GM12878 (cell line): ENCODE measurements at regions not wholly inside any gene's neighbourhood (a gene's known extent, or its start where the extent isn't known, plus 50 kb on each side); places are given as distances from the start of the nearest gene placed in this dataset.

Source experiments
- microRNA-seq: library from miRNA; unstranded; fragments of <30 nt; microRNA quantifications from one replicate; pipeline ENCODE4, GENCODE V29; 2018
- small RNA-seq: library from RNA; depleted of rRNA; stranded (forward); fragments of <200 nt; gene quantifications from one replicate; pipeline ENCODE3, GENCODE V24; 2014

Small RNAs in the stretch of these regions (microRNA-seq; reads per million reads assigned to microRNA genes)
- 13.2 reads per million, percentile 48 among the genes with 10 or more reads in this experiment for gene MIR4437

Small RNAs in the stretch of these regions (small RNA-seq; reads per million reads assigned to genes)
- gene MIR4437 = 2.7 reads per million, percentile 72 among the genes with 10 or more reads in this experiment
